Hepatocyte (in vitro differentiated cells): ENCODE measurements at regions not wholly inside any gene's neighbourhood (a gene's known extent, or its start where the extent isn't known, plus 50 kb on each side); places are given as distances from the start of the nearest gene placed in this dataset.
A peak's percentile ranks its signal among the peaks of the same experiment; 100 is the strongest.

ENCODE experiments used
- DNase-seq: peaks from one replicate; pipeline ENCODE4 v3.0.0-alpha.2; 2016; ENCODE audit warnings: low spot score
- H2AFZ ChIP-seq: fragments of 200-600 bp; sonication (generic); 2 replicates; pipeline ENCODE4 v1.6.0; 2016; ENCODE audit warnings: antibody characterized with exemption, mild to moderate bottlenecking
- H3K27ac ChIP-seq: fragments of 200-600 bp; sonication (generic); 2 replicates; pipeline ENCODE4 v1.5.1; 2016; ENCODE audit warnings: mild to moderate bottlenecking
- H3K27me3 ChIP-seq: fragments of 200-600 bp; sonication (generic); 2 replicates; pipeline ENCODE4 v1.6.1; 2016
- H3K36me3 ChIP-seq: fragments of 200-600 bp; sonication (generic); replicated peaks from 2 replicates; pipeline ENCODE4 v1.5.1; 2016; ENCODE audit warnings: low read depth; ENCODE audit not compliant: insufficient read depth
- H3K4me1 ChIP-seq: fragments of 200-600 bp; sonication (generic); 2 replicates; pipeline ENCODE4 v1.5.1; 2016; ENCODE audit warnings: mild to moderate bottlenecking, moderate library complexity; ENCODE audit not compliant: insufficient read depth
- H3K4me2 ChIP-seq: fragments of 200-600 bp; sonication (generic); 2 replicates; pipeline ENCODE4 v1.6.0; 2016
- H3K4me3 ChIP-seq: fragments of 200-600 bp; sonication (generic); 2 replicates; pipeline ENCODE4 v1.5.1; 2016; ENCODE audit warnings: mild to moderate bottlenecking
- H3K79me2 ChIP-seq: fragments of 200-600 bp; sonication (generic); 2 replicates; pipeline ENCODE4 v1.6.0; 2017; ENCODE audit warnings: mild to moderate bottlenecking
- H3K9me2 ChIP-seq: fragments of 200-600 bp; sonication (generic); replicated peaks from 2 replicates; pipeline ENCODE4 v1.6.0; 2017; ENCODE audit warnings: mild to moderate bottlenecking; ENCODE audit not compliant: insufficient read depth
- H3K9me3 ChIP-seq: fragments of 200-600 bp; sonication (generic); 2 replicates; pipeline ENCODE4 v1.5.1; 2016; ENCODE audit warnings: low read depth, mild to moderate bottlenecking
- H4K20me1 ChIP-seq: fragments of 200-600 bp; sonication (generic); 2 replicates; pipeline ENCODE4 v1.6.0; 2016; ENCODE audit warnings: mild to moderate bottlenecking; ENCODE audit not compliant: insufficient read depth, poor library complexity, severe bottlenecking
- EZH2 ChIP-seq: fragments of 200-600 bp; sonication (generic); IDR thresholded peaks from 2 replicates; pipeline ENCODE4 v1.6.1; 2016; ENCODE audit warnings: antibody characterized with exemption, mild to moderate bottlenecking, borderline replicate concordance
- EZH2phosphoT487 ChIP-seq: fragments of 200-600 bp; sonication (generic); IDR thresholded peaks from one replicate; pipeline ENCODE4 v1.6.1; 2018; ENCODE audit warnings: antibody characterized with exemption, mild to moderate bottlenecking, low read depth, moderate library complexity; ENCODE audit not compliant: unreplicated experiment, severe bottlenecking
- WGBS: methylation state at CpG from one replicate; pipeline ENCODE4 v1.1.6; 2016; ENCODE audit warnings: low lambda C conversion rate; ENCODE audit errors: missing lambda C conversion rate; 5-methylcytosine and 5-hydroxymethylcytosine counted together
- TF ChIP-seq, protein P1 (sequence below): fragments of 200-600 bp; sonication (generic); IDR thresholded peaks from 2 replicates; pipeline ENCODE4 v1.5.1; 2016; ENCODE audit warnings: antibody characterized with exemption, mild to moderate bottlenecking; ENCODE audit not compliant: poor library complexity

DNA sequence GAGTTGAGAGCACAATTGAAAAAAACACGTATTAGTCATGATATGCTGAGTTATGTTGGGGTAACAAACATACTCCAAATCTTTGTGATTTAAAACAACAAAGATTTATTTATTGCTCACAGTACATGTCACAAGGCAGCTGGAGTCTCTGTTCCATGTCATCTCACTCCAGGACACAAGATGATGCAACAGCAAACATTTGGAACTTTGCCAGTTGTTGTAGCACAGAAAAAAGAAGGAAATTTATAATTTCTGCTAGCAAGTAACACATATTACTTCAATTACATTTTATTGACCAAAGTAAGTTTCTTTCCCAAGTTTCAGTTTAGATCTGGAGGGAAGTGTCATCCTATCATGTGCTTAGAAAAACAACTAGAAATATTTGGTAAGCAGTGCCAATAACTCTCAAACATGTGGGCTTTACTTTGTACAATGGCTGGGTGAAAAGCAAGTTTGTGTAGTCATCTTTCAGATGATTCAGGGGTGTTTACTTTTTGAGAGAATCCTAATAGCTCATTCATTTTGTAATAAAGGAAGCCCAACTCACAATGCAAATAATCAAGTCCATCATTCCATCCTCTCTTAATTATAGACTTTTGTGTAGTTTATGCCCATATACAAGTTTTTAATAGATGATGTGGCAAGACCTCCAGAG, 452.3 kb downstream of the ZIC3 start:
- H3K27me3 ChIP-seq = no peaks in the 10 kb centered on the region
- H3K36me3 ChIP-seq = no peaks in the 10 kb centered on the region
- no peak for DNase-seq
- TF ChIP-seq EZH2phosphoT487 = no peak
- TF ChIP-seq, protein P1, sequence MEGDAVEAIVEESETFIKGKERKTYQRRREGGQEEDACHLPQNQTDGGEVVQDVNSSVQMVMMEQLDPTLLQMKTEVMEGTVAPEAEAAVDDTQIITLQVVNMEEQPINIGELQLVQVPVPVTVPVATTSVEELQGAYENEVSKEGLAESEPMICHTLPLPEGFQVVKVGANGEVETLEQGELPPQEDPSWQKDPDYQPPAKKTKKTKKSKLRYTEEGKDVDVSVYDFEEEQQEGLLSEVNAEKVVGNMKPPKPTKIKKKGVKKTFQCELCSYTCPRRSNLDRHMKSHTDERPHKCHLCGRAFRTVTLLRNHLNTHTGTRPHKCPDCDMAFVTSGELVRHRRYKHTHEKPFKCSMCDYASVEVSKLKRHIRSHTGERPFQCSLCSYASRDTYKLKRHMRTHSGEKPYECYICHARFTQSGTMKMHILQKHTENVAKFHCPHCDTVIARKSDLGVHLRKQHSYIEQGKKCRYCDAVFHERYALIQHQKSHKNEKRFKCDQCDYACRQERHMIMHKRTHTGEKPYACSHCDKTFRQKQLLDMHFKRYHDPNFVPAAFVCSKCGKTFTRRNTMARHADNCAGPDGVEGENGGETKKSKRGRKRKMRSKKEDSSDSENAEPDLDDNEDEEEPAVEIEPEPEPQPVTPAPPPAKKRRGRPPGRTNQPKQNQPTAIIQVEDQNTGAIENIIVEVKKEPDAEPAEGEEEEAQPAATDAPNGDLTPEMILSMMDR = no peak
- no peak for TF ChIP-seq EZH2
- no peaks in the 10 kb centered on the region for H3K9me2 ChIP-seq
- H3K4me1 ChIP-seq = no peaks in the 10 kb centered on the region
- H3K4me3 ChIP-seq = no peak overlapping the region
- H3K27ac ChIP-seq = no peak overlapping the region
- no peak overlapping the region for H2AFZ ChIP-seq
- H4K20me1 ChIP-seq = no peaks in the 10 kb centered on the region
- 61% methylated on average over 1 of the region's 1 CpG for WGBS
- H3K9me3 ChIP-seq = no peaks in the 10 kb centered on the region
- no peaks in the 10 kb centered on the region for H3K79me2 ChIP-seq
- no peak overlapping the region for H3K4me2 ChIP-seq

DNA sequence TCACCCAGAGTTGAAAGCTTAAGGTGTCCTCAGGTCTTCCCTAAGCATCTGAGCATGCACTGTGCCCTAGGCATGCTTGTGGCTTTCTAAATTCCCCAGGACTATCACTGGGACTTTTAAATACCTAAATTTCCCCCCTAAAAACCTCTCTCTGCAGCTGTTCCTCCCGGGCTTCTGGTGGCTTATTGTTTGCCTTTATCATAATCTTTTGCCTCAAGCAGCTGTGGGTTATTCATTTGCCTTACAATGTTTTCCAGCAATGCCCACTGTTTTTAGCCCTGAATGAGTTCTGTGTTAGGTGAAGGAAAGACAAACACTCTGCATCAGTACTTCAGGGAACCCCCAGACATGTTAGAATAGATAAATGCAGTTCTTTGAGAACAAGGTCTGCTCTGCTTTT, 455.0 kb downstream of the ZIC3 start:
- no peaks in the 10 kb centered on the region for H4K20me1 ChIP-seq
- no peak overlapping the region for H3K4me2 ChIP-seq
- H3K9me3 ChIP-seq = no peaks in the 10 kb centered on the region
- H3K9me2 ChIP-seq = no peaks in the 10 kb centered on the region
- no peaks in the 10 kb centered on the region for H3K36me3 ChIP-seq
- 35% methylated on average over 1 of the region's 1 CpG for WGBS
- H3K27ac ChIP-seq = no peak overlapping the region
- no peaks in the 10 kb centered on the region for H3K4me1 ChIP-seq
- no peak for TF ChIP-seq EZH2phosphoT487
- TF ChIP-seq EZH2 = no peak
- TF ChIP-seq, protein P1 = no peak
- no peaks in the 10 kb centered on the region for H3K27me3 ChIP-seq
- H2AFZ ChIP-seq = no peak overlapping the region
- DNase-seq = no peak
- H3K79me2 ChIP-seq = no peaks in the 10 kb centered on the region
- no peak overlapping the region for H3K4me3 ChIP-seq

DNA sequence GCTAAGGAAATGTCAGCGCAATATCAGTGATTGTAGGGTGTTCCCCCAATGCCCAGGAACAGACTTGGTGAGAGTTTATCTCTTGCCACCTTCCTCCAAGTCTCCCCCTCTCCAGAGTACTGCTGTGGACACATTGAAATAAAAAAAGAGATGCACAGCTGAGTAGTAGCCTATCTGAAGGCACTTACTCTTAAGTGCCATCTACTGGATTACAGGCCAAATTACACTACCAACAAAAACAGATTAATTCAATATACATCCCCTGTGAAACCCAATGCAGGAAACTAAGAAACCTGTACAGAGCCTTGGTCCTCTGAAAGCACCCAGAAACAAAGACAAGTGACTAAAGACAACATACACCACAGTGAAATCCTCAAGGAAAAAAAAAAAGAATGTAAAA, 460.3 kb downstream of the ZIC3 start:
- no peaks in the 10 kb centered on the region for H3K36me3 ChIP-seq
- no peaks in the 10 kb centered on the region for H3K79me2 ChIP-seq
- no peaks in the 10 kb centered on the region for H3K9me3 ChIP-seq
- no peak overlapping the region for H2AFZ ChIP-seq
- H3K27ac ChIP-seq = no peak overlapping the region
- no peaks in the 10 kb centered on the region for H3K27me3 ChIP-seq
- no peak overlapping the region for H3K4me2 ChIP-seq
- no peak overlapping the region for H3K4me3 ChIP-seq
- H3K4me1 ChIP-seq = no peaks in the 10 kb centered on the region
- no peaks in the 10 kb centered on the region for H3K9me2 ChIP-seq
- H4K20me1 ChIP-seq = no peaks in the 10 kb centered on the region
- TF ChIP-seq, protein P1 = peak; percentile 45
- TF ChIP-seq EZH2phosphoT487 = no peak
- 75% methylated on average over 1 of the region's 1 CpG for WGBS
- peak; percentile 8 for DNase-seq

DNA sequence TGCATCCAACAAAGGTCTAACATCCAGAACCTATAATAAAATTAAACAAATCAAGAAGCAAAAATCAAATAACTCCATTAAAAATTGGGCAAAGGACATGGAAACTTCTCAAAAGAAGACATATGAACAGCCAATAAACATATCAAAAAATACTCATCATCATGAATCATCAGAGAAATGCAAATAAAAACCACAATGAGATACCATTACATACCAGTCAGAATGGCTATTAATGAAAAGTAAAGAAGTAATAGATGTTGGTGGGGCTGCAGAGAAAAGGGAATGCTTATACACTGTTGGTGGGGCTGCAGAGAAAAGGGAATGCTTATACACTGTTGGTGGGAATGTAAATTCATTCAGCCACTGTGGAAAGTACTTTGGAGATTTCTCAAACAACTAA, 465.8 kb downstream of the ZIC3 start:
- Histone ChIP-seq H3K4me3 (no peak overlapping the region), H3K27ac (no peak overlapping the region), H3K4me2 (no peak overlapping the region), H3K79me2 (no peaks in the 10 kb centered on the region), H4K20me1 (no peaks in the 10 kb centered on the region), H3K9me2 (no peaks in the 10 kb centered on the region), H3K4me1 (no peaks in the 10 kb centered on the region), H2AFZ (no peak overlapping the region), H3K36me3 (no peaks in the 10 kb centered on the region), H3K9me3 (no peaks in the 10 kb centered on the region), H3K27me3 (no peaks in the 10 kb centered on the region)
- DNase-seq = no peak
- TF ChIP-seq EZH2phosphoT487 (no peak), EZH2 (no peak)
- TF ChIP-seq, protein P1 = no peak
